ENCODE measurements at regions not wholly inside any gene's neighbourhood (a gene's known extent, or its start where the extent isn't known, plus 50 kb on each side); places are given as distances from the start of the nearest gene placed in this dataset.

DNA sequence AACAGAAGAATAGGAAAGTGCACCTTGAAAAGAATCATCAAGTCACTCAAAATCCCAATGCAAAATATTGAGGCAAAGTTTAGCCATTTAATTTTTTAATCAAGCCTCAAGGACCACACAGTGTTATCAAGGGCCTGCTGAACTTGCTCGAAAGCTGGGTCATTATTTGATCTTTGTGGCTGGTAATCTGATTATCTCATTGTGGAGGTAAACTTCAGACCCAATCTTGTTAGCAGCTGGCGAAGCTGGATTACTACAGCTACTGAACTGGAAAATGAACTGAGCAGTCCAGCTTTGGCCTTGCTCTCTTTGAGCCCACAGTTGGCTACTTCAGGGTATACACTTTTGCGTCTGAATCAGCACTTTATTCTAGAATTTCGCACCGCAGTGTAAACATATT is 94.4 kb downstream of the BARHL2 start:
- H4K8ac ChIP-seq (replicated peaks; ENCODE audit: insufficient read length, low read depth, low read length), result no peak overlapping the region
- no peak overlapping the region for H3K4me2 ChIP-seq (ENCODE audit: insufficient read depth, insufficient read length, low read length)
- no peaks in the 10 kb centered on the region for H3K27me3 ChIP-seq (ENCODE audit: insufficient read depth, low read length)
- no peak overlapping the region for H2BK120ac ChIP-seq (ENCODE audit: low read depth, low read length, poor library complexity, severe bottlenecking)
- no peak overlapping the region for H2AFZ ChIP-seq (ENCODE audit: low read length)
- H3K79me2 ChIP-seq (ENCODE audit: insufficient read depth, low read length), result no peaks in the 10 kb centered on the region
- Mint-ChIP-seq H3K4me1 (peaks cover 10 to 13% of the 10 kb centered on the region in 2 experiments), H3K27me3 (ENCODE audit: low read depth) (no peaks in the 10 kb centered on the region), H3K36me3 (ENCODE audit: insufficient read depth in 1 of 3, low read depth in 3 of 3) (peaks cover 0 to 9% (median 0%) of the 10 kb centered on the region in 3 experiments; a peak in 1 of 7 replicates), H3K4me3 (no peak overlapping the region), H3K9me3 (no peaks in the 10 kb centered on the region), H3K27ac (no peak overlapping the region)
- H3K18ac ChIP-seq (ENCODE audit: insufficient read length, low read depth, low read length), result no peak overlapping the region
- H2AK5ac ChIP-seq (ENCODE audit: insufficient read length, low read length), result no peak overlapping the region
- no peak overlapping the region for H3K23ac ChIP-seq (ENCODE audit: insufficient read length, low read depth, low read length)
- no peak overlapping the region for H4K5ac ChIP-seq (ENCODE audit: insufficient read length, low read depth, low read length)
- H3K9ac ChIP-seq (ENCODE audit: extremely low read depth, insufficient read length, low read length), result no peak overlapping the region
- no peak overlapping the region for H3K14ac ChIP-seq (ENCODE audit: insufficient read depth, low read length)
- no peaks in the 10 kb centered on the region for H3K23me2 ChIP-seq (ENCODE audit: insufficient read length, low read depth, low read length, poor library complexity, severe bottlenecking)
- H3K56ac ChIP-seq (ENCODE audit: insufficient read length, low read depth, low read length), result no peak overlapping the region
- H3K4ac ChIP-seq (ENCODE audit: low read depth, low read length), result no peak overlapping the region
- no peak overlapping the region for H4K91ac ChIP-seq (ENCODE audit: insufficient read length, low read depth, low read length)
- peaks cover 3% of the 10 kb centered on the region for H3K4me1 ChIP-seq (ENCODE audit: insufficient read depth, low read length)
- no CpG with 5 or more reads among the region's 5 CpGs for WGBS (ENCODE audit: extremely low coverage, insufficient read length, low lambda C conversion rate)
- no peak overlapping the region for H2BK12ac ChIP-seq (ENCODE audit: insufficient read length, low read depth, low read length)
- no peak overlapping the region for H2BK5ac ChIP-seq (ENCODE audit: insufficient read length, low read length)
- no peaks in the 10 kb centered on the region for H3K79me1 ChIP-seq (ENCODE audit: insufficient read depth, low read depth, low read length, poor library complexity, severe bottlenecking)
- DNase-seq, result no peak
- no peak overlapping the region for H2BK15ac ChIP-seq (ENCODE audit: low read depth, low read length)
- H2BK20ac ChIP-seq (ENCODE audit: low read depth, low read length, poor library complexity, severe bottlenecking), result no peak overlapping the region
- H3K9me3 ChIP-seq (ENCODE audit: control insufficient read depth, low read depth, low read length), result no peaks in the 10 kb centered on the region
- TF ChIP-seq, protein P1, sequence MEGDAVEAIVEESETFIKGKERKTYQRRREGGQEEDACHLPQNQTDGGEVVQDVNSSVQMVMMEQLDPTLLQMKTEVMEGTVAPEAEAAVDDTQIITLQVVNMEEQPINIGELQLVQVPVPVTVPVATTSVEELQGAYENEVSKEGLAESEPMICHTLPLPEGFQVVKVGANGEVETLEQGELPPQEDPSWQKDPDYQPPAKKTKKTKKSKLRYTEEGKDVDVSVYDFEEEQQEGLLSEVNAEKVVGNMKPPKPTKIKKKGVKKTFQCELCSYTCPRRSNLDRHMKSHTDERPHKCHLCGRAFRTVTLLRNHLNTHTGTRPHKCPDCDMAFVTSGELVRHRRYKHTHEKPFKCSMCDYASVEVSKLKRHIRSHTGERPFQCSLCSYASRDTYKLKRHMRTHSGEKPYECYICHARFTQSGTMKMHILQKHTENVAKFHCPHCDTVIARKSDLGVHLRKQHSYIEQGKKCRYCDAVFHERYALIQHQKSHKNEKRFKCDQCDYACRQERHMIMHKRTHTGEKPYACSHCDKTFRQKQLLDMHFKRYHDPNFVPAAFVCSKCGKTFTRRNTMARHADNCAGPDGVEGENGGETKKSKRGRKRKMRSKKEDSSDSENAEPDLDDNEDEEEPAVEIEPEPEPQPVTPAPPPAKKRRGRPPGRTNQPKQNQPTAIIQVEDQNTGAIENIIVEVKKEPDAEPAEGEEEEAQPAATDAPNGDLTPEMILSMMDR (conservative IDR thresholded peaks at IDR 0.05), result no peak
- no peak overlapping the region for H3T11ph ChIP-seq (ENCODE audit: low read length)
- no peaks in the 10 kb centered on the region for H4K20me1 ChIP-seq (ENCODE audit: control insufficient read depth, insufficient read depth, insufficient read length)
- no peak overlapping the region for H3K27ac ChIP-seq (ENCODE audit: insufficient read length, low read depth, low read length)
